ENCODE measurements at regions not wholly inside any gene's neighbourhood (a gene's known extent, or its start where the extent isn't known, plus 50 kb on each side); places are given as distances from the start of the nearest gene placed in this dataset.

- TF ChIP-seq CTCF (IDR thresholded peaks at IDR 0.05; ENCODE audit: insufficient read depth, low read length) = no peak
- DNase-seq (ENCODE audit: low read depth) = no peak
- no peak overlapping the region for H3K4me3 ChIP-seq (ENCODE audit: low read depth, low read length)
Measured at GRCh38 chr13:85287528-85287927, 511.7 kb downstream of the SLITRK6 start.

- peak; percentile 14 for DNase-seq (ENCODE audit: low read depth)
- no peak for TF ChIP-seq CTCF (IDR thresholded peaks at IDR 0.05; ENCODE audit: insufficient read depth, low read length)
- H3K4me3 ChIP-seq (ENCODE audit: low read depth, low read length) = no peak overlapping the region
Measured at GRCh38 chr13:85286081-85286480, 513.1 kb downstream of the SLITRK6 start.

- H3K4me3 ChIP-seq (ENCODE audit: low read depth, low read length) = no peak overlapping the region
- TF ChIP-seq CTCF (IDR thresholded peaks at IDR 0.05; ENCODE audit: insufficient read depth, low read length) = no peak
- no peak for DNase-seq (ENCODE audit: low read depth)
Measured at GRCh38 chr13:85284349-85284748, 514.9 kb downstream of the SLITRK6 start.

GRCh38 chr13:85283408-85283807 lies 515.8 kb downstream of the SLITRK6 start:
- TF ChIP-seq CTCF (IDR thresholded peaks at IDR 0.05; ENCODE audit: insufficient read depth, low read length) = no peak
- DNase-seq (ENCODE audit: low read depth) = peak; percentile 38

GRCh38 chr13:85282876-85283275 lies 516.3 kb downstream of the SLITRK6 start:
- H3K4me3 ChIP-seq (ENCODE audit: low read depth, low read length) = no peak overlapping the region
- DNase-seq (ENCODE audit: low read depth) = no peak
- no peak for TF ChIP-seq CTCF (IDR thresholded peaks at IDR 0.05; ENCODE audit: insufficient read depth, low read length)

More at GRCh38 chr13:85283408-85283807, 515.8 kb downstream of the SLITRK6 start:
- no peak overlapping the region for H3K4me3 ChIP-seq (ENCODE audit: low read depth, low read length)

GRCh38 chr13:85278851-85279250 lies 520.4 kb downstream of the SLITRK6 start:
- no peak for DNase-seq (ENCODE audit: low read depth)
- no peak overlapping the region for H3K4me3 ChIP-seq (ENCODE audit: low read depth, low read length)
- TF ChIP-seq CTCF (IDR thresholded peaks at IDR 0.05; ENCODE audit: insufficient read depth, low read length) = no peak

GRCh38 chr13:85277748-85278147 lies 521.5 kb downstream of the SLITRK6 start:
- H3K4me3 ChIP-seq (ENCODE audit: low read depth, low read length) = no peak overlapping the region
- peak; percentile 22 for DNase-seq (ENCODE audit: low read depth)
- no peak for TF ChIP-seq CTCF (IDR thresholded peaks at IDR 0.05; ENCODE audit: insufficient read depth, low read length)

Measured in fibroblast of the aortic adventitia (primary cell).